MCF 10A (cell line): ENCODE measurements at regions not wholly inside any gene's neighbourhood (a gene's known extent, or its start where the extent isn't known, plus 50 kb on each side); places are given as distances from the start of the nearest gene placed in this dataset.
"Not testable (repeated sequence)": the region's sequence is repeated elsewhere in the genome, so short reads cannot be mapped to it uniquely, and the experiment has no call there.

Source experiments
- BruUV-seq: library from RNA; stranded (reverse); fragments of 400-500 nt; replicated peaks from 2 replicates; lab custom pipeline; 2021; lab: Mats Ljungman, UMichigan
- CTCF ChIA-PET: fragments of 300-600 bp; sonication (Branson Sonifier 250); formaldehyde crosslinking; extraction: SDS; loops from one replicate; lab custom pipeline; 2021; ENCODE audit warnings: antibody characterized with exemption, inconsistent platforms; lab: Yijun Ruan, JAX
- POLR2A ChIA-PET: fragments of 300-600, 350-650 bp; sonication (Branson Sonifier 250); formaldehyde crosslinking; extraction: SDS; loops from one replicate; lab custom pipeline; 2020; ENCODE audit warnings: antibody characterized with exemption, inconsistent platforms; lab: Yijun Ruan, JAX
- DNase-seq: peaks from one replicate; pipeline ENCODE4 v3.0.0-alpha.2; 2018; ENCODE audit not compliant: unreplicated experiment
- H3K27ac Mint-ChIP-seq: one replicate; pipeline ENCODE4 v1.8.0; 2022; ENCODE audit warnings: mild to moderate bottlenecking, low read depth, mixed read lengths; ENCODE audit not compliant: unreplicated experiment
- H3K27me3 Mint-ChIP-seq: one replicate; pipeline ENCODE4 v1.8.0; 2022; ENCODE audit warnings: mixed read lengths; ENCODE audit not compliant: insufficient read depth, unreplicated experiment
- H3K36me3 Mint-ChIP-seq: one replicate; pipeline ENCODE4 v1.8.0; 2022; ENCODE audit warnings: mild to moderate bottlenecking, moderate library complexity, mixed read lengths; ENCODE audit not compliant: insufficient read depth, unreplicated experiment
- H3K4me1 Mint-ChIP-seq: one replicate; pipeline ENCODE4 v1.8.0; 2022; ENCODE audit warnings: mixed read lengths; ENCODE audit not compliant: insufficient read depth, unreplicated experiment
- H3K4me3 Mint-ChIP-seq: one replicate; pipeline ENCODE4 v1.8.0; 2022; ENCODE audit warnings: mild to moderate bottlenecking, moderate library complexity, mixed read lengths; ENCODE audit not compliant: unreplicated experiment
- H3K9me3 Mint-ChIP-seq: one replicate; pipeline ENCODE4 v1.8.0; 2022; ENCODE audit warnings: mixed read lengths; ENCODE audit not compliant: unreplicated experiment
- intact Hi-C: fragments of 100-400 bp; cut with micrococcal nuclease; formaldehyde crosslinking; loops from 2 replicates; pipeline ENCODE4 v1.14.1; 2022
- TF ChIP-seq, protein P1 (sequence below): fragments of 200-600 bp; IDR thresholded peaks from one replicate; pipeline ENCODE4 v1.8.0; 2022; ENCODE audit warnings: antibody characterized with exemption, mild to moderate bottlenecking; ENCODE audit not compliant: unreplicated experiment

- no TSS peak for BruUV-seq
- Mint-ChIP-seq H3K27ac (no peak overlapping the region), H3K4me1 (no peaks in the 10 kb centered on the region), H3K27me3 (no peaks in the 10 kb centered on the region), H3K36me3 (no peaks in the 10 kb centered on the region), H3K9me3 (peaks cover 24% of the 10 kb centered on the region), H3K4me3 (no peak overlapping the region)
- DNase-seq, result no peak
- POLR2A ChIA-PET, result no interaction called here
- intact Hi-C loops, result no loop called here
- TF ChIP-seq, protein P1, sequence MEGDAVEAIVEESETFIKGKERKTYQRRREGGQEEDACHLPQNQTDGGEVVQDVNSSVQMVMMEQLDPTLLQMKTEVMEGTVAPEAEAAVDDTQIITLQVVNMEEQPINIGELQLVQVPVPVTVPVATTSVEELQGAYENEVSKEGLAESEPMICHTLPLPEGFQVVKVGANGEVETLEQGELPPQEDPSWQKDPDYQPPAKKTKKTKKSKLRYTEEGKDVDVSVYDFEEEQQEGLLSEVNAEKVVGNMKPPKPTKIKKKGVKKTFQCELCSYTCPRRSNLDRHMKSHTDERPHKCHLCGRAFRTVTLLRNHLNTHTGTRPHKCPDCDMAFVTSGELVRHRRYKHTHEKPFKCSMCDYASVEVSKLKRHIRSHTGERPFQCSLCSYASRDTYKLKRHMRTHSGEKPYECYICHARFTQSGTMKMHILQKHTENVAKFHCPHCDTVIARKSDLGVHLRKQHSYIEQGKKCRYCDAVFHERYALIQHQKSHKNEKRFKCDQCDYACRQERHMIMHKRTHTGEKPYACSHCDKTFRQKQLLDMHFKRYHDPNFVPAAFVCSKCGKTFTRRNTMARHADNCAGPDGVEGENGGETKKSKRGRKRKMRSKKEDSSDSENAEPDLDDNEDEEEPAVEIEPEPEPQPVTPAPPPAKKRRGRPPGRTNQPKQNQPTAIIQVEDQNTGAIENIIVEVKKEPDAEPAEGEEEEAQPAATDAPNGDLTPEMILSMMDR, result no peak
- CTCF ChIA-PET, result no interaction called here
These were observed 104.4 kb downstream of the ZNF486 start for GRCh38 chr19:20271215-20271926.

DNA sequence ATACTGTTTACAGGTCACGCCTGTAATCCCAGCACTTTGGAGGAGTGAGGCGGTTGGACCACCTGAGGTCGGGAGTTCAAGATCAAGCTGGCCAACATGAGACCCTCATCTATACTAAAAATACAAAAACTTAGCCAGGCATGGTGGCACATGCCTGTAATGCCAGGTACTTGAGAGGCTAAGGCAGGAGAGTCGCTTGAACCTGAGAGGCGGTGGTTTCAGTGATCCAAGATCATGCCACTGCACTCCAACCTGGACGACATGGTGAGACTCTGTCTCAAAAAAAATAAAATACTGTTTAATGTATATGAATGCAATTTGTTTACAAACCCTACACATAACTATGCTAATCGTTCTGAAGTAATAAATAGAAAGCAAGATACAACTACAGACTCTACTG is 102.4 kb downstream of the ZNF486 start:
- TF ChIP-seq, protein P1, result no peak
- H3K9me3 Mint-ChIP-seq, result peaks cover 31% of the 10 kb centered on the region
- ChIA-PET CTCF (no interaction called here), POLR2A (no interaction called here)
- no peaks in the 10 kb centered on the region for H3K4me1 Mint-ChIP-seq
- intact Hi-C loops, result no loop called here
- no peaks in the 10 kb centered on the region for H3K36me3 Mint-ChIP-seq
- no peak for DNase-seq
- H3K4me3 Mint-ChIP-seq, result no peak overlapping the region
- H3K27me3 Mint-ChIP-seq, result no peaks in the 10 kb centered on the region
- no TSS peak for BruUV-seq
- no peak overlapping the region for H3K27ac Mint-ChIP-seq

DNA sequence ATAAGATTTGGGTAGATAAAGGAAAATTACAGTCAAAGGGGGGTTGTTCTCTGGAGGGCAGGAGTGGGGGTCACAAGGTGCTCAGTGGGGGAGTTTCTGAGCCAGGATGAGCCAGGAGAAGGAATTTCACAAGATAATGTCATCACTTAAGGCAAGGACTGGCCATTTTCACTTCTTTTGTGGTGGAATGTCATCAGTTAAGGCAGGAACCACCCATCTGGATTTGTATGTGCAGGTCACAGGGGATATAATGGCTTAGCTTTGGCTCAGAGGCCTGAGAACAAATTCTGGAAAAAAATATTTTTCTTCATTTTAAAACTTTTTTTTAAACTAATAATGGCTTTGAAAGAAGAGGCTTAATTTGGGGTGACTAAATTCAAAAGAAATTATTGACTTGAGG is 94.5 kb downstream of the ZNF486 start:
- POLR2A ChIA-PET, H3K36me3 Mint-ChIP-seq, H3K27me3 Mint-ChIP-seq, BruUV-seq, H3K4me1 Mint-ChIP-seq, intact Hi-C loops, CTCF ChIA-PET, DNase-seq, H3K27ac Mint-ChIP-seq, H3K4me3 Mint-ChIP-seq: not testable (repeated sequence)
- peaks cover 37% of the 10 kb centered on the region for H3K9me3 Mint-ChIP-seq

GRCh38 chr19:20260738-20261137 is 93.7 kb downstream of the ZNF486 start:
- BruUV-seq, H3K4me1 Mint-ChIP-seq, H3K4me3 Mint-ChIP-seq, CTCF ChIA-PET, H3K27me3 Mint-ChIP-seq, DNase-seq, POLR2A ChIA-PET, H3K36me3 Mint-ChIP-seq, H3K27ac Mint-ChIP-seq, intact Hi-C loops: not testable (repeated sequence)
- H3K9me3 Mint-ChIP-seq, result peaks cover 37% of the 10 kb centered on the region

- no TSS peak for BruUV-seq
- H3K4me3 Mint-ChIP-seq, result no peak overlapping the region
- no peak for DNase-seq
- ChIA-PET POLR2A (no interaction called here), CTCF (no interaction called here)
- peaks cover 36% of the 10 kb centered on the region for H3K9me3 Mint-ChIP-seq
- H3K27me3 Mint-ChIP-seq, result no peaks in the 10 kb centered on the region
- TF ChIP-seq, protein P1, result no peak
- H3K36me3 Mint-ChIP-seq, result no peaks in the 10 kb centered on the region
- no peaks in the 10 kb centered on the region for H3K4me1 Mint-ChIP-seq
- H3K27ac Mint-ChIP-seq, result no peak overlapping the region
- intact Hi-C loops, result no loop called here
These were observed 92.6 kb downstream of the ZNF486 start for GRCh38 chr19:20259615-20260014.
